Esophagus muscularis mucosa (tissue), 4 donors: ENCODE measurements at regions not wholly inside any gene's neighbourhood (a gene's known extent, or its start where the extent isn't known, plus 50 kb on each side); places are given as distances from the start of the nearest gene placed in this dataset.

Source experiments
- DNase-seq: peaks from one replicate; pipeline ENCODE4 v3.0.0-alpha.2; 2017; ENCODE audit errors: extremely low spot score
- H3K27ac ChIP-seq, 4 donors: fragments of 200-600 bp; sonication (generic); replicated peaks in 1 of 4; 1 replicate in 3 of 4; 2 replicates in 1 of 4; pipeline ENCODE4 v1.5.1; 2016 to 2019; ENCODE audit warnings: mild to moderate bottlenecking in 1 of 4
- H3K27me3 ChIP-seq, 4 donors: fragments of 200-600 bp; sonication (generic); one replicate each; pipeline versions ENCODE4 v1.5.1 to v1.6.0; 2016 to 2019
- H3K36me3 ChIP-seq, 4 donors: fragments of 200-600 bp; sonication (generic); one replicate each; pipeline ENCODE4 v1.5.1; 2016 to 2019
- H3K4me1 ChIP-seq, 4 donors: fragments of 200-600 bp; sonication (generic); one replicate each; pipeline ENCODE4 v1.5.1; 2016 to 2019
- H3K4me3 ChIP-seq, 4 donors: fragments of 200-600 bp; sonication (generic); 1 replicate in 2 of 4; 2 replicates in 2 of 4; pipeline ENCODE4 v1.5.1; 2016 to 2019; ENCODE audit warnings: mild to moderate bottlenecking in 4 of 4, moderate library complexity in 1 of 4
- H3K9me3 ChIP-seq, 4 donors: fragments of 200-600 bp; sonication (generic); 1 replicate in 3 of 4; 2 replicates in 1 of 4; pipeline ENCODE4 v1.5.1; 2016 to 2019
- CTCF ChIP-seq, 3 experiments: fragments of 200-600 bp in 2 of 3; fragments of 450-650 bp in 1 of 3; sonication (generic) in 2 of 3; IDR thresholded peaks; one replicate each; pipeline ENCODE4 v1.5.1; 2017 to 2019; ENCODE audit warnings: antibody characterized with exemption in 3 of 3, mild to moderate bottlenecking in 2 of 3, moderate library complexity in 1 of 3
- EP300 ChIP-seq: sonication (generic); formaldehyde crosslinking; IDR thresholded peaks from one replicate; pipeline ENCODE4 v1.6.1; 2017; ENCODE audit warnings: antibody characterized with exemption
- POLR2A ChIP-seq: fragments of 450-650 bp; IDR thresholded peaks from one replicate; pipeline ENCODE4 v1.6.1; 2017; ENCODE audit warnings: antibody characterized with exemption, moderate library complexity, mild to moderate bottlenecking, low read depth
- POLR2AphosphoS5 ChIP-seq, 2 donors: sonication (generic); formaldehyde crosslinking; IDR thresholded peaks; one replicate each; pipeline ENCODE4 v1.6.1; 2017; ENCODE audit warnings: antibody characterized with exemption in 2 of 2
- WGBS: methylation state at CpG from one replicate; pipeline ENCODE4 v1.1.5; 2018; 5-methylcytosine and 5-hydroxymethylcytosine counted together
- intact Hi-C: fragments of 100-400 bp; cut with DNase I; formaldehyde crosslinking; loops from one replicate; pipeline ENCODE4 v1.15.1; 2023

GRCh38 chr2:217629347-217629746 lies 373.4 kb downstream of the TNS1 start:
- H3K27ac ChIP-seq = peak overlapping the region in 1 of 4 donors; percentile 1
- no peaks in the 10 kb centered on the region for H3K36me3 ChIP-seq
- H3K4me3 ChIP-seq = no peak overlapping the region
- intact Hi-C loops = no loop called here
- H3K4me1 ChIP-seq = peaks cover 16 to 80% (median 71%) of the 10 kb centered on the region in 4 donors
- no peak for DNase-seq
- TF ChIP-seq POLR2AphosphoS5 (IDR thresholded peaks at IDR 0.05) (no peak), CTCF (IDR thresholded peaks at IDR 0.05) (no peak), POLR2A (no peak), EP300 (no peak)
- H3K9me3 ChIP-seq = no peaks in the 10 kb centered on the region
- H3K27me3 ChIP-seq = no peaks in the 10 kb centered on the region

GRCh38 chr2:217628061-217628460 lies 374.7 kb downstream of the TNS1 start:
- Histone ChIP-seq H3K9me3 (no peaks in the 10 kb centered on the region), H3K27me3 (no peaks in the 10 kb centered on the region), H3K27ac (peak overlapping the region; percentile 7 to 57 (median 28)), H3K36me3 (no peaks in the 10 kb centered on the region), H3K4me3 (no peak overlapping the region), H3K4me1 (peaks cover 16 to 71% (median 60%) of the 10 kb centered on the region in 4 donors)
- 73% methylated on average over 2 of the region's 2 CpGs for WGBS
- intact Hi-C loops = no loop called here
- TF ChIP-seq EP300 (no peak), POLR2AphosphoS5 (IDR thresholded peaks at IDR 0.05) (no peak), CTCF (IDR thresholded peaks at IDR 0.05) (no peak), POLR2A (no peak)
- DNase-seq = no peak

- 95% methylated on average over 5 of the region's 5 CpGs for WGBS
These were observed 375.9 kb downstream of the TNS1 start for GRCh38 chr2:217626926-217627325.

GRCh38 chr2:217625557-217626169 lies 377.1 kb downstream of the TNS1 start:
- Histone ChIP-seq H3K4me1 (peaks cover 29 to 74% (median 62%) of the 10 kb centered on the region in 4 donors), H3K9me3 (no peaks in the 10 kb centered on the region), H3K27ac (peak overlapping the region; percentile 15 to 60 (median 38)), H3K36me3 (no peaks in the 10 kb centered on the region), H3K4me3 (no peak overlapping the region), H3K27me3 (no peaks in the 10 kb centered on the region)
- intact Hi-C loops = no loop called here
- TF ChIP-seq POLR2AphosphoS5 (IDR thresholded peaks at IDR 0.05) (no peak), EP300 (no peak), POLR2A (no peak), CTCF (IDR thresholded peaks at IDR 0.05) (no peak)
- 37% methylated on average over 4 of the region's 4 CpGs for WGBS
- DNase-seq = no peak

More at GRCh38 chr2:217626926-217627325, 375.9 kb downstream of the TNS1 start:
- H3K27ac ChIP-seq = no peak overlapping the region
- H3K36me3 ChIP-seq = no peaks in the 10 kb centered on the region
- DNase-seq = no peak
- TF ChIP-seq POLR2A (no peak), CTCF (IDR thresholded peaks at IDR 0.05) (no peak), EP300 (no peak), POLR2AphosphoS5 (IDR thresholded peaks at IDR 0.05) (no peak)
- intact Hi-C loops = no loop called here
- no peak overlapping the region for H3K4me3 ChIP-seq
- peaks cover 23 to 71% (median 63%) of the 10 kb centered on the region in 4 donors for H3K4me1 ChIP-seq
- H3K27me3 ChIP-seq = no peaks in the 10 kb centered on the region
- H3K9me3 ChIP-seq = no peaks in the 10 kb centered on the region
